Fibroblast of mammary gland (primary cell): ENCODE measurements at regions not wholly inside any gene's neighbourhood (a gene's known extent, or its start where the extent isn't known, plus 50 kb on each side); places are given as distances from the start of the nearest gene placed in this dataset.

Source experiments
- DNase-seq: peaks from one replicate; pipeline ENCODE4 v3.0.0-alpha.2; 2010; ENCODE audit warnings: low read depth
- H3K4me3 ChIP-seq: 2 replicates; pipeline ENCODE4 v1.5.1; 2011; ENCODE audit warnings: low read depth, mild to moderate bottlenecking, low read length, moderate library complexity; ENCODE audit not compliant: control insufficient read depth
- TF ChIP-seq, protein P1 (sequence below): conservative IDR thresholded peaks from 2 replicates; pipeline ENCODE4 v1.5.1; 2011; ENCODE audit warnings: low read depth, low read length, inconsistent platforms; ENCODE audit not compliant: control insufficient read depth, insufficient read depth

GRCh38 chr1:34625521-34626015 lies 129.3 kb upstream of the GJB5 start:
- H3K4me3 ChIP-seq: no peak overlapping the region
- no peak for DNase-seq
- TF ChIP-seq, protein P1, sequence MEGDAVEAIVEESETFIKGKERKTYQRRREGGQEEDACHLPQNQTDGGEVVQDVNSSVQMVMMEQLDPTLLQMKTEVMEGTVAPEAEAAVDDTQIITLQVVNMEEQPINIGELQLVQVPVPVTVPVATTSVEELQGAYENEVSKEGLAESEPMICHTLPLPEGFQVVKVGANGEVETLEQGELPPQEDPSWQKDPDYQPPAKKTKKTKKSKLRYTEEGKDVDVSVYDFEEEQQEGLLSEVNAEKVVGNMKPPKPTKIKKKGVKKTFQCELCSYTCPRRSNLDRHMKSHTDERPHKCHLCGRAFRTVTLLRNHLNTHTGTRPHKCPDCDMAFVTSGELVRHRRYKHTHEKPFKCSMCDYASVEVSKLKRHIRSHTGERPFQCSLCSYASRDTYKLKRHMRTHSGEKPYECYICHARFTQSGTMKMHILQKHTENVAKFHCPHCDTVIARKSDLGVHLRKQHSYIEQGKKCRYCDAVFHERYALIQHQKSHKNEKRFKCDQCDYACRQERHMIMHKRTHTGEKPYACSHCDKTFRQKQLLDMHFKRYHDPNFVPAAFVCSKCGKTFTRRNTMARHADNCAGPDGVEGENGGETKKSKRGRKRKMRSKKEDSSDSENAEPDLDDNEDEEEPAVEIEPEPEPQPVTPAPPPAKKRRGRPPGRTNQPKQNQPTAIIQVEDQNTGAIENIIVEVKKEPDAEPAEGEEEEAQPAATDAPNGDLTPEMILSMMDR: no peak

DNA sequence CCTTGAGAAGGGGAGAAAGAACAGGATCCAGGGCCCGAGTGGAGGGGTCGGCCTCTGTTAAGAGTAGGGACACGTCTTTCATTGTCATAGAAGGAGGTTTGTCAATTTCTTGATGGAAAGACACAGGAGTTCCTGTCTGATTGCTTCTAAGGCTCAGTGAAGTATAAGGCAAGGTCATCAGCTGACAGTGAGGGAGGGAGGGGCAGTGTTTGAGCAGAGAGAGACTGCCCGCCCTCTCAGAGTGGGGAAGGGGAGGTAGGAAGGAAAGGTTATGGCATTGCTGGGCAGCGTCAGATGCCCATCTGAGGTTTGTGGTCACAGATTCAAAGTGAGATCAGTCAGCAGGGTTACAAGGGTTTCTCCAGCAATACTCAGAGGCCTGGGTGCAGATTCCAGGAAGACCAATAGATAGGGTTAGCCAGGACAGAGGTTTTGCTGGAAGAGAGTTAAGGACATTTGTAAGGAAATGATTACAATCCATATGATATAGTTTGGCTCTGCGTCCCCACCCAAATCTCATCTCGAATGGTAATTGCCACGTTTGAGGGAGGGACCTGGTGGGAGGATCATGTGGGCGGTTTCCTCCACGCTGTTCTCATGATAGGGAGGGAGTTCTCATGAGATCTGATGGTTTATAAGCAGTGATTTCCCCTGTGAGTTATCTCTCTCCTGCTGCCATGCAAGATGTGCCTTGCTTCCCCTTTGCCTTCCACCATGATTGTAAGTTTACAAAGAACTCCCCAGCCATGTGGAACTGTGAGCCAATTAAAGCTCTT lies 127.2 kb upstream of the GJB5 start:
- no peak for DNase-seq
- H3K4me3 ChIP-seq: no peak overlapping the region
- TF ChIP-seq, protein P1: no peak

DNA sequence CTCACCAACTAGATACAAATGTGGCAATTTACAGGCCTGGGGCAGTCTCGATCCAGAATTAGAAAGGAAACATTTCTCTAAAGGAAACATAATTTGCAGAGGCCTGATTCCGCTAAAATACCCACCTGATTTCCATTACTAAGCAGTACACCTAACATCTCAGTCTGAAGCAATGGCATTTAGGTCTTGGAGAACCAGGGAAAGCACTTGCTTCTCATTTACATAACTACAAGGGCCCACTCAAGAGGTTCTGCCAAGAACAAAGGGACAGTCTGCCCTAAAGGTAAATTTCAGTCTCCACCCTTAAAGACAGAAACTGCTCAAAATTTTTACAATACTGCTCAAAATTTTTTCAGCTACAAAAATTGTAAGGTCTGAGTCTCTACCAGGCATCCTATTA lies 123.7 kb upstream of the GJB5 start:
- TF ChIP-seq, protein P1: no peak

DNA sequence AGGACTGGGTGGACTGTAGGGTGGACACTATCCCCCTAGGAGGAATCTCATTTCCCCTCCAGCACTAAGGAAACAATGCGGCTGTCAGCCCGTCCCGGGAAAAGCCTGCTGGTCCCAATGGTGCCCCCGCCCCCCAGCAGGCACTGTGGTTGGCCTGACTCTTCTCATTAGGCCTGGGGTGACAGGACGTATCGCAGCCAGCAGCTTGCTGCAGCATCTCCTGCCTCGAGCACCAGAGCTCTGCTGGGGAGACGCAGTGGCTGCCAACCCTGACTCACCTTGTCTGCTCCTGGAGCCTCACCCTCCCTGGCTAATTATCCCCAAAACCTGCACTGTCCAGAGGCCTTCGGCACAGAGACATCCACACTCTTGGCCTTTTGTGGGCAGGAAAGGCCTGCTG lies 115.1 kb upstream of the GJB5 start:
- TF ChIP-seq, protein P1: no peak
- no peak overlapping the region for H3K4me3 ChIP-seq
- no peak for DNase-seq

More for the DNA sequence above, 123.7 kb upstream of the GJB5 start:
- no peak overlapping the region for H3K4me3 ChIP-seq
- no peak for DNase-seq

- no peak for DNase-seq
- no peak overlapping the region for H3K4me3 ChIP-seq
- TF ChIP-seq, protein P1: no peak
Measured at GRCh38 chr1:34640654-34641401, 114.0 kb upstream of the GJB5 start.

DNA sequence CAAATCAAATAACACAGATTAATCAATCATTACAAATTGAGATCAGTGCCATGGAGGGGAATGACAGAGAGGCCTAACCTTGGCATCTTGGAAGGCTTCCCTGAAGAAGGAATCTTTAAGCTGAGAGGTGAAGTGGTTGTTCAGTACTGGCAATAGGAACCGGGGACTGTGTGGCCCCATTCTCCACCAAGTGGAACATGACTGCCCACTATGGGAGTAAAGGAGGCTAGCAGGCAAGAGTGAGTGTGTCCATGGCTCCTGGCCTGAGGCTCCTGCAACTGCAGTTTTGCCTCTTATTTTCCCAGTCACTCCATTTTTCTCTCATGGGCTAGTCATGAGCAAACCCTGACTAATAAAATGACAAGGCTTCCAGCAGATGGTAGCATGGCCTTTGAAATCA lies 112.2 kb upstream of the GJB5 start:
- DNase-seq: no peak
- H3K4me3 ChIP-seq: no peak overlapping the region
- TF ChIP-seq, protein P1: no peak
